ENCODE measurements at regions not wholly inside any gene's neighbourhood (a gene's known extent, or its start where the extent isn't known, plus 50 kb on each side); places are given as distances from the start of the nearest gene placed in this dataset.

DNA sequence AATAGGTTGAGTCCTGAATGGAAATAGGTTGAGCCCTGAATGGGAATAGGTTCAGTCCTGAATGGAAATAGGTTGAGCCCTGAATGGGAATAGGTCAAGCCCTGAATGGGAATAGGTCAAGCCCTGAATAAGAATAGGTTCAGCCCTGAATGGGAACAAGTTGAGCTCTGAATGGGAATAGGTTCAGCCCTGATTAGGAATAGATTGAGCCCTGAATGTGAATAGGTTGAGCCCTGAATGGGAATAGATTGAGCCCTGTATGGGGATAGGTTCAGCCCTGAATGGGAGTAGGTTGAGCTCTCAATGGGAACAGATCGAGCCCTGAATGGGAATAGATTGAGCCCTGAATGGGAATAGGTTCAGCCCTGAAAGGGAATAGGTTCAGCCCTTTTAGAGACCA, 590.8 kb upstream of the ADAMTS16 start:
- TF ChIP-seq, protein P1, sequence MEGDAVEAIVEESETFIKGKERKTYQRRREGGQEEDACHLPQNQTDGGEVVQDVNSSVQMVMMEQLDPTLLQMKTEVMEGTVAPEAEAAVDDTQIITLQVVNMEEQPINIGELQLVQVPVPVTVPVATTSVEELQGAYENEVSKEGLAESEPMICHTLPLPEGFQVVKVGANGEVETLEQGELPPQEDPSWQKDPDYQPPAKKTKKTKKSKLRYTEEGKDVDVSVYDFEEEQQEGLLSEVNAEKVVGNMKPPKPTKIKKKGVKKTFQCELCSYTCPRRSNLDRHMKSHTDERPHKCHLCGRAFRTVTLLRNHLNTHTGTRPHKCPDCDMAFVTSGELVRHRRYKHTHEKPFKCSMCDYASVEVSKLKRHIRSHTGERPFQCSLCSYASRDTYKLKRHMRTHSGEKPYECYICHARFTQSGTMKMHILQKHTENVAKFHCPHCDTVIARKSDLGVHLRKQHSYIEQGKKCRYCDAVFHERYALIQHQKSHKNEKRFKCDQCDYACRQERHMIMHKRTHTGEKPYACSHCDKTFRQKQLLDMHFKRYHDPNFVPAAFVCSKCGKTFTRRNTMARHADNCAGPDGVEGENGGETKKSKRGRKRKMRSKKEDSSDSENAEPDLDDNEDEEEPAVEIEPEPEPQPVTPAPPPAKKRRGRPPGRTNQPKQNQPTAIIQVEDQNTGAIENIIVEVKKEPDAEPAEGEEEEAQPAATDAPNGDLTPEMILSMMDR (IDR thresholded peaks at IDR 0.05): no peak
- TF ChIP-seq EZH2 (IDR thresholded peaks at IDR 0.05; ENCODE audit: borderline replicate concordance, insufficient read depth, low read depth, low read length, poor library complexity, severe bottlenecking): no peak
